AG08395 (cell line): ENCODE measurements at regions not wholly inside any gene's neighbourhood (a gene's known extent, or its start where the extent isn't known, plus 50 kb on each side); places are given as distances from the start of the nearest gene placed in this dataset.

ENCODE experiments used
- DNase-seq: peaks from one replicate; pipeline ENCODE4 v3.0.0; 2012; ENCODE audit warnings: mixed read lengths, low spot score

DNA sequence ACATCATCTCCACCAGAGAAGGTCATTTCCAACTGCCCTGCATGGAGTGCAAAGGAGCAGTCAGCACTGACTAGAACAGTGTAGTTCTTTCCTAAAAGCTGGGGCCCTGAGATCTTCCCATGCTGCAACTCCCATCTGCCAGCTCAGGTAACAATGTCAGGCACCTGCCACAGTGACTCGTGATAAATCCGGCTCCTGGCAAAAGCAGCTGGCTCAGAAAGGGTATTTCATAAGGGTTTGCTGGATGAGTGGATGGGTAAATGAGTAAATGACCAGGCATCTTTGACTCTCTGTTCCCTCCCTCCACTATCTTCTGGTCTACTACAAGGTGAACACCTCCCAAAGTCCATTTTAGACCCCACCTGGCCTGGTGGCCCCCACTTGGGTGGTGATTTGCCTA, 403.6 kb downstream of the NXPE2 start:
- DNase-seq: no peak

DNA sequence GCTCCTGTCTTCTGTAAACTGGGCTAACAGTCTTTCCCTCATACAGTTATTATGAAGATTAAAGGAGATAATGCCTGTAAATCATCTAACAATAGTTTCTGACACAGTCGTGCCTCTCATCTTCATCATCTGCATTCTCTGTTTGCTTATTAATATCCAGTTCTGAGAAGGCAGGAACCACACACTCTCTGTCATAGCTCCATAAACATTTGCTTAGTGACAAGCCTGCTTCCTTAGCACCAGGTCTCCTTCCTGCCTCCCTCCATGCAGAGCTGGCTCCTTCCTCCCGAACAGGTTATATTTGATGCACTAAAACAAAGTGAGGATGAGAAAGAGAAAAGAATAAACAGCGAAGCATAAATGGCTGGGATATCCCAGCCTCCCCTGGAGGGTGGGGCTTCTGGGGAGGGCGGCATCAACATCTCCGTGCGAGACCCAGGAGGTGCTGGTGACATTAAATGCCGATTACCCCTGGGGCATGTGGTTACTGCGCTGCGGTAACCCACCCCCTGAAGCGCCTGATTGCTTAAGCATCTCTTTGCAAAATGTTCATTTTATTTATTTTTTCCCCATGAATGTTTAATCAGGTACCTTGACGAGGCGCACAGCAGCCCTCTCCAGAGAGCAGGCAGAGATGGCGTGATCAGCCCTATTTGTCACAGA, 404.9 kb downstream of the NXPE2 start:
- DNase-seq: no peak

DNA sequence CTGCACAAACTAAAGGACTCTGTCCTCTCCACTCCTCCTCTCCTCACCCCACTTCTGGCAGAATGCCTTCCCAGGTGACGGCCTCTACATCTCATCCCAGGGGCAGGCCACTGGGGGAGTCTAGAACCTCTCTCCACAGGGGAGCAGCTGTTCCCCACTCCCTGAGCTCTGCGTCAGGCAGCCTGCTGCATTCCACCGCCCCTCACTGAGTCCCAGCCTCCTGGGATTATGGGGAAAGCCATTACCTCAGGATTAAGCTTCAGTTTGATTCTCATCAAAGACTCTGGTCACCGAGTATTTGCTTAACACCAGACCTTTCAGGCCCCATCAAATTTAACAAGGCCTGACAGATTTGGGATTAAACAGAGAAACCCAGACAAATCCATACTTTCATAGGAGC, 405.9 kb downstream of the NXPE2 start:
- DNase-seq: no peak

DNA sequence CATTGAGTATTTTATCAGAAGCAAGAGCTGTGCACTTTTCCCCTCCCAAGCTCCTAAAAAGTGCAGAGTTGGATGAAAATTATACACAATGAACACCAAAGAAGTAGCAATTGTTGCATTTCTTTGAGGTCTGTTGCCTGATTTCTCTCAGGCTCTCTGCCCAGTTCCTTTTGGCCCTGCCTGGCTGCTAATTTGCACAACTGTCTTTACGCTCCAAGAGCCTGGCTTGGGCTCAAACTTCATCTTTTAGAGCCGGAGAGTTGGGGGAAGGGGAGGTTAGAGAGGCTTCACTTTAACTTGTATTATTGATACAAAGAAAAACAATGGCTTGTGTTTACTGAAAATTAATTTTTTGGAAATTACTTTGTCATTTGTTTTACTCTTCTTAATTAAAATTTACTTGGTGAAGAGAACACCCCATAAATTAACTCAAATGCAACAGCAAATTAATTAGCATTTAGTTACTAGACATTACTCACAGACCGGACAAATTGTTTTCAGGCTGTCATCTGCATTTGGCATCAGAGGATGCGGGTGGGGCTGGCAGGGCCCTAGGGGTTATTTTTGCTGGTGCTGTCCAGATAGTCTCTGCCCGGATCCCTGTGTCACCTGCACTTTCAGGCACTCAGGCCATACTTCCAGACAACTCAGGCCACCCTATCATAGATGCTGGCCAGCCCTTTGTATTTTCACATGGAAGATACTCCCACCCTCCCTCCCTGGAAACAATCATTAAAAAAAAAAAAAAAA, 407.3 kb downstream of the NXPE2 start:
- DNase-seq: no peak

DNA sequence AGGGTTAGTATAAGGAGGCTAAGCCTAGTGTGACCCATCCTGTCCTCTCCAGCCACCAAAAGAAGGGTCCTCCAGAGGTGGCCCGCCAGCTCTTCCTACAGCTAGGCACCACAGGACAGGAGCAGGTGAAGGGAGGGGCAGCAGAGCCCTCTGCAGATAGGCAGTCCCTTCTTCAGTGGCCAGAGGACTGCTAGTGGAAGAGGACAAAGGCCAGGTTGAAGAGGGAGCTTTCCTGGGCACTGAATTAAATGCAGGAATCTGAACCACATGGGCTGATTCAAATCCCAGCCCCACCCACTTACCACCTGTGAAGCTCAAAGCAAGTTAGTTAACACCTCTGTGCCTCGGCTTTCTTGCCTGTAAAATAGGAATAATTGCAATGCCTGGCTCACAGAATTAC, 409.5 kb downstream of the NXPE2 start:
- no peak for DNase-seq

DNA sequence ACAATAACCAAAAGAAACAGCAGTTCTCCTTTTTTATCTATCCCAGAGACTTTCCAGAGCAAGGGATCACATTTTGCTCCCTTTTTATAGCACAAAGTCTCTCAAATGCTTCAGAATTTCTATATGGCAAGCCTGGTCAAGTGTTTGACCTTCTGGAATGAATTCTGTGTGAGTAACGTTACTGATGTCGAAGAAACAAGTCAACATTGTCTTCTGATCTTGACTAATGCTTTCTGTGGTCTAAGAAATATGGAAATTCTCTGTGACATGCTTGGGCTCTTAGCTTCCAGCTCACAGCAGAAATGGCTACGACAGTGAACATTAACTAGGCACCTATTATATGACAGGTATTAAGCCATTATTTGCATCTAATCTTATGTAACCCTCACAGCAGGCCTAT, 411.7 kb downstream of the CADM1 start:
- no peak for DNase-seq

DNA sequence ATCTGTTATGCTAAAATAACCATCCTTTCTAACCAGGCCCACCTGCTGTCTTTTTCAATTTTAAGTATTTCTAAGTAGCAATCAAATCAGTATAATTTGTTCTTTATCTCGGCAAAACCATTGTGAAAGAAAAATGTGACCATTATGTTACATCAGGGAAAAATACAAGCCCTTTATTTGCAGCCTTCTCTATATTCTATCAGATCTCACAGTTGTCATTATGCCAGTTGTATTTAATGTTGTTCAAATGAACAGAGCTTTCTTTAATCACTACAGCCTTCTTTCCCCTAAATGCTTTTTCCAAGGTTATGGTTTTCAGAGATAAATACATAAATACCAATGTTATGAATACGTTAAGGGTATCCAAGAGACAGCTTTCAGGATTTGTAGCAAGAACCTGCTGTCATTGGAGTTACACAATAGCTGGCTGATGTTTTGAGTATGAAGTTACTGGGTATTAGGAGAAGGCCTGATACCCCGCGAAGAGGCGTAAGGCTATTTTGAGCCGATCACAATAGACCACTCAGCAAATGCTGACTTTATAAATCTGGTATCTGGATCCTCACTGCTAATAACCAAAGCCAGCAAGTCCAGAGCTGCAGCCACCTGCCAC, 406.3 kb downstream of the CADM1 start:
- no peak for DNase-seq

DNA sequence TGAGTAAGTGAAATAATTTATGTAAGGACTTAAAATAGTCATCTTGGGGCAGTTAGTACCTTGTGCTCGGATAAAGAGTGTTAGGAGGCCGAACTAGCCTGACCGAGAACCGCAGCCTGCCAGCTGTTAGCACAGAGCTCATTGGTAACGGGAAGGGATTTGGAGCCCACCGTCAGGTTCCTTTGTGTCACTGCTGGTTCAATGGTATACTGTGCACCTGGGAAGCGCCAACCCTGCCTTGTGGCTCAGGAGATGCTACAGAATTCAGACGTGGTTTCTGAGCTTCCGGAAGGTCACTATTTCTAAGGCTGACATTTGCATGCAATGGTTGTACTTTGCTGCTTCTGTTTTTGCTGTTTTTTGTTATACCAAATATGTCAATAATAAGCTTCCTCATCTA, 403.5 kb downstream of the CADM1 start:
- DNase-seq: no peak

DNA sequence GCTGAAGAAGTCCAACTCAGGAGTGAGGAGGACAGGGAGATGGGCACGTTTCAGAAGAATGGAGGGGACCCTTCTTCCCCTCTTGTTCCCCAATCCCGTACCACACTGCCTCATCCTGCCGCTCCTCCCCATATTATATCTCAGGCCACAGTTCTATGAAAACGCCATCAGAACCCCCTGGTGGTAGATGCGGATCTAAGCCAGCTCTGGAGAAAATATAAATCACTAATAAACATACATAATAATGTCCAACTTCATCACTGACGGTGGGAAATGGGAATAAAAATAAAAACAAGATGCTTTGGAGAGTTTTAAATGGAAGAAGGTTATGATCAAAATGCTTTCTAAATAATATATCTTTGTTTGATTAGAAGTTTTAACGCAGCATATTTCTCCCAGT, 400.3 kb downstream of the CADM1 start:
- no peak for DNase-seq

DNA sequence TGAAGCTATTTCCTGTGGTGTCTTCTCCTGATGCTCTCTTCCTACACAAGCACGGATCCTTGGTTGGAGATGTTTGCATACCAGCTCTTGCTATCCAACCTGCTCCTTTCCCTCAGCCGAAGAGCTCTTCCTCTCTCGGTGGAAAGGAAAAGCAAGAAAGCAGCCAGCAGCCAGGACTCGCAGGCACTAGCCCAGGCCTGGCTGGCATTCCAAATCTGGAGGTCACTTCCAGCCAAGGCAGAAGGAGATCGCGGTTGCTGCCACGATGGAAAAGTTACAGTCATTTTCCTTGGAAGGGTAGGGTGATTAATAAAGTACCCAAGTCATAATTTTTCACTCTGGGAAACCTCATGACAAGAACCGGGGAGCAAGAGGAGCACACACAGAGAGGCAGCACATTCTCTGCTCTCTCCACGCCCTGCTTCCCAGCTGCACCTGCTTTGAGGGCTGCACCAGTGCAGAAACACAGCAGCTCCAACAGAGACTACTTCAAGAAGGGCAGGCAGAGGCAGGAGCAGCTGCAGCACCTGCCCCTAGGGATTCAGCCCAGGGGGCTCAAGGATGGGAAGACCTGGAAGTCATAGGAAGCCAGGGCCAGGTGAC, 399.3 kb downstream of the CADM1 start:
- DNase-seq: no peak

DNA sequence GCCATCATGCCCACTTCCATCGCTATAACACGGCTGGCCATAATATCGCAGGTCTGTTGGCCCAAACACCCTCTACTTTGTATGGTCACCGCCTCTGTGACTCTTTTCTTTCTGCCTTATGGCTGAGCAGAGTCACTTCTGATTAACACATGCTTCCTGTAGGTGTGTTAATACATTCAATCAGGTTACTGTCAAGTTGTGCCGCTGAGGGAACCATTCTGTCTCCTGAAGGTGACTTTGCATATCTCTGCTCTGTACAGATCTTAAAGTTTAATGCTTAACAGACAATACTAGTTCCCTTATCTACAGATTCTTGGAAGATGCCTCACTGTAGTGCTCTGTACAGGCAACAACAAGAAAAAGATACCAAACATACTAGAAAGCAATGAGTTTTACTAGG, 393.1 kb downstream of the CADM1 start:
- no peak for DNase-seq

DNA sequence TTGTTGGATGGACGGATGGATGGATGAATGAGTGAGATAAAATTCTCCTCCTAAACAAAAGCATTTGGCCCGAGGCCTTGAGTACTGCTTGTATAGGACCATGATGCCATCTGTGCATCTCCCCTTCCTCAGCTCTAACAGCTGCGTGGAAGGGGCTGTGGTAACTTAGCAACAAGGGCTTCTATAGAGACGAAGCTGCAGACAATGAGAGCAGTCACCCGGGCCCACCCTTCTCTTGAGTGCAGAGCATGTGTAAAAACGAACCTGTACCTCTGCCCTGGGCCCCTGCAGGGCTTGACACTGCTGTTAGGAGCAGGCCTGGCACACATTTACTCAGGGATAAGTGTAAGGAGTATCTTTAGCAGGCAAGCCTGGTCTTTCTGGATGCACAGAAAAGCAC, 391.5 kb downstream of the CADM1 start:
- DNase-seq: no peak

DNA sequence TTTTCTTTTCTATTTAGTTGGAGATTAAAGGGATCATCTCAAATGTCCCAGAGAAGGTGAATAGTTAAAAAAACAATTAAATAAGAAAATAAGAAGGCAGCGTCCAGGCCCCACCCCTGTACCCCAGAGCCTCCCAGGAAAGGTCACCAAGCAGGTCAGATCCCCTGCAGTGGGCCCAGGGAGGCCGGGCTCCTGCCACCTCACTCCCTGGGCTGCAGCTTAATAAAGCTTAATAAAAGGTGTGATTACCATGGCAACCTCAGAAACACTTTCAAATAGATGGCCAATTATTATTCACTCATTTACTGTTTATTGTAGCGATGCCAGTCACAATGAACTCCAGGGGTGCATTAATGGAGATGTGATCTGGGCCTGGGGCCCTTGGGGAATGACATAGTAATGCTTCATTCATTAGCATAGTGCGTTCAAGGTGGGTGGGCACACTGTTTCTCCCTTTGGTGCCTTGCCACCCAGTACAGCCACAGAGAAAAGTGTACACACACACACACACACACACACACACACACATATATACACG, 386.2 kb downstream of the CADM1 start:
- DNase-seq: no peak

DNA sequence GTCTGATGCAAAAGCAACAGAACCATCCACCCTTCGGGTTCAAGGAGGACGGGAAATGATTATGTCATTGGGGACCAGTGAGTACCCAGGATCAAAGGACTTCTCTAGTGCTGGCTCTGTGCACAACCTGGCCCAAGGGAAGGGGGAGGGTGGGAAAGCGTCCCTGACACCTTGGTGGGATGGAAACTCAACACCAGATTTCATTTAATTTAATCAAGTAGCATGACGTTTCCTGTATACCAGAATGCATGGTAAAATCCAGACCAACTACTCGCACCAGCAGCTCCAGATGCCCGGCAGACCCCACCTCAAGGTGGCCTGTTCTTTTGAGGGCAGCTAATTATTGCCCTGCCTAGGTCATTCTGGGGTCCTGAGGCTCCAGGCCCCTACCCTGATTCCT, 385.1 kb downstream of the CADM1 start:
- DNase-seq: no peak
